ENCODE measurements at regions not wholly inside any gene's neighbourhood (a gene's known extent, or its start where the extent isn't known, plus 50 kb on each side); places are given as distances from the start of the nearest gene placed in this dataset.
A peak's percentile ranks its signal among the peaks of the same experiment; 100 is the strongest.

DNA sequence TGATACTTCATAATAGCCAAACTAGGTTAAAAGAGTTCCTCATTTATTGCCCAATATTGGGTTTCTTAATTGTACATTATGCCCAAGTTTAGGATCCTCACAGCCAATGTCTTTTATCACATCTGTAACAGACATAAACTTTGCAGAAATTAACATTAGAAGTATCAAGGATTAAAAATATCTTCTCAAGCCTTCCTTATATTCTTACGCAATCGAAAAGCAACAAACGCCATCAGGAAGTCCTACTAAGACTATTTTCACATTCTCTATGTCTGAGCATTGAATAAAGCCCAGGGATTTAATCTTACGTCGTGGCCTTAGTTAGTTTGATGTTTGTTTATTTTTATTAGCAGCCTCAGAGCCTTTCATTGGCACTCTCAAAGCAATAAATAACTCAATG lies 1660.4 kb upstream of the MIR17HG start:
- no peak overlapping the region for H3K18ac ChIP-seq (ENCODE audit: low read length)
- H2BK12ac ChIP-seq (ENCODE audit: low read length) = no peak overlapping the region
- H3K27me3 ChIP-seq (ENCODE audit: insufficient read depth, low read length) = no peaks in the 10 kb centered on the region
- H3K36me3 ChIP-seq (ENCODE audit: control insufficient read depth in 1 of 2, insufficient read depth in 2 of 2, low read length in 2 of 2) = no peaks in the 10 kb centered on the region
- H3K4me1 ChIP-seq (ENCODE audit: control insufficient read depth in 1 of 2, insufficient read depth in 2 of 2, low read length in 2 of 2) = no peaks in the 10 kb centered on the region
- H3K27ac ChIP-seq (ENCODE audit: low read depth, low read length) = no peak overlapping the region
- H2AK5ac ChIP-seq (ENCODE audit: low read length) = no peak overlapping the region
- no peak overlapping the region for H3K14ac ChIP-seq (ENCODE audit: low read length)
- H3K79me1 ChIP-seq (ENCODE audit: low read length) = no peaks in the 10 kb centered on the region
- no peak overlapping the region for H3K4ac ChIP-seq (ENCODE audit: low read depth, low read length)
- H4K8ac ChIP-seq (ENCODE audit: low read depth, low read length) = no peak overlapping the region
- H2AFZ ChIP-seq (ENCODE audit: insufficient read depth, low read length, poor library complexity) = no peak overlapping the region
- H3K23ac ChIP-seq (ENCODE audit: low read length) = no peak overlapping the region
- H3K9me3 ChIP-seq (ENCODE audit: insufficient read depth, low read depth, low read length) = no peaks in the 10 kb centered on the region
- no peak overlapping the region for H4K12ac ChIP-seq (ENCODE audit: low read depth, low read length)
- no peak overlapping the region for H3K9ac ChIP-seq (ENCODE audit: low read length)
- H2BK5ac ChIP-seq (ENCODE audit: low read depth, low read length, poor library complexity) = no peak overlapping the region
- no peak overlapping the region for H4K91ac ChIP-seq (ENCODE audit: low read depth, low read length)
- H3K4me2 ChIP-seq (ENCODE audit: low read length) = no peak overlapping the region
- H2BK120ac ChIP-seq (ENCODE audit: insufficient read depth, low read length, poor library complexity) = no peak overlapping the region
- no peaks in the 10 kb centered on the region for H3K79me2 ChIP-seq (ENCODE audit: control insufficient read depth, insufficient read depth, low read length, poor library complexity)
- no CpG with 5 or more reads among the region's 5 CpGs for WGBS (ENCODE audit: extremely low coverage, insufficient coverage, insufficient read length)
- H3K4me3 ChIP-seq (ENCODE audit: low read depth, low read length) = no peak overlapping the region
- DNase-seq = no peak

DNA sequence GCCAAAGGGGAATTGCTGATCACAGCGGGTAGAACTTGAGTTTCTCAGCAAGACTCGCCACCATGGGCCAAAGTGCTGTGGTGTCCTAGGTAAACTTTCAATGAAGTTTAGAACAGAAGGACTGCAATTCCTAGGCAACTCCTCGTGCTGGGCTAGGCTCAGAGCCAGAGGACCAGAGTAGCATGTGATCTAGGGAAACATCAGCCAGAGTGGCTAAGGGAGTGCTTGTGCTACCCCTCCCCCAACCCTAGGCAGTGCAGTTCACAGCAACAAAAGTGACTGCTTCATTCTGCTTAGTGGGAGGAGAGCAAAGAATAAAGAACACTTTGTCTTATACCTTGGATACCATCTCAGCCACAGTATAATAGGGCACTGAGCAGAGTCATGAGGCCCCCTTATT lies 1658.6 kb upstream of the MIR17HG start:
- Histone ChIP-seq H3K9ac (ENCODE audit: low read length) (no peak overlapping the region), H2BK12ac (ENCODE audit: low read length) (no peak overlapping the region), H3K27ac (ENCODE audit: low read depth, low read length) (no peak overlapping the region), H2BK5ac (ENCODE audit: low read depth, low read length, poor library complexity) (no peak overlapping the region), H3K9me3 (ENCODE audit: insufficient read depth, low read depth, low read length) (no peaks in the 10 kb centered on the region), H3K14ac (ENCODE audit: low read length) (no peak overlapping the region), H3K27me3 (ENCODE audit: insufficient read depth, low read length) (no peaks in the 10 kb centered on the region), H3K18ac (ENCODE audit: low read length) (no peak overlapping the region), H2AK5ac (ENCODE audit: low read length) (no peak overlapping the region), H3K4me3 (ENCODE audit: low read depth, low read length) (no peak overlapping the region), H2AFZ (ENCODE audit: insufficient read depth, low read length, poor library complexity) (no peak overlapping the region), H3K79me2 (ENCODE audit: control insufficient read depth, insufficient read depth, low read length, poor library complexity) (no peaks in the 10 kb centered on the region), H3K4ac (ENCODE audit: low read depth, low read length) (no peak overlapping the region), H3K4me1 (ENCODE audit: control insufficient read depth in 1 of 2, insufficient read depth in 2 of 2, low read length in 2 of 2) (no peaks in the 10 kb centered on the region), H4K91ac (ENCODE audit: low read depth, low read length) (no peak overlapping the region), H4K12ac (ENCODE audit: low read depth, low read length) (no peak overlapping the region), H2BK120ac (ENCODE audit: insufficient read depth, low read length, poor library complexity) (no peak overlapping the region), H3K4me2 (ENCODE audit: low read length) (no peak overlapping the region), H3K36me3 (ENCODE audit: control insufficient read depth in 1 of 2, insufficient read depth in 2 of 2, low read length in 2 of 2) (no peaks in the 10 kb centered on the region), H3K79me1 (ENCODE audit: low read length) (no peaks in the 10 kb centered on the region), H3K23ac (ENCODE audit: low read length) (no peak overlapping the region), H4K8ac (ENCODE audit: low read depth, low read length) (no peak overlapping the region)
- no peak for DNase-seq
- no CpG with 5 or more reads among the region's 3 CpGs for WGBS (ENCODE audit: extremely low coverage, insufficient coverage, insufficient read length)

DNA sequence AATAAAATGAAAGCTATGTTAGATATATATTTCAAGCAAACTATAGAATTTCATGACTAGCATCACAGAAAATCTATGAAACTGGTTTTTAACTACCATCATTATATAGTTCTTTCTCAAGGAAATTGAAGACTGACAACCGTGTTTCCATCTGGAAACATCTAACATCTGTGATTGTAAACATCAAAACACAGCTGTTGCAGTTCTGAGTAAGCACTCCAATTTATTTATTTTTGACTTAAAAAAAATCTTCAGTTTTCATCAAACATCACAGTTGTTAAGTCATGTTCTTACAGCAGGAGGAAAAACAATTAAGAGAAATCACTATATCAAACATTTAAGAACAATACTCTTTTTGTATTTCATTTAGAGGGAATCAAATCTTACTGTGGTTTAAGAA lies 1653.0 kb upstream of the MIR17HG start:
- no CpG with 5 or more reads among the region's 1 CpG for WGBS (ENCODE audit: extremely low coverage, insufficient coverage, insufficient read length)
- H2AFZ ChIP-seq (ENCODE audit: insufficient read depth, low read length, poor library complexity) = no peak overlapping the region
- H2BK12ac ChIP-seq (ENCODE audit: low read length) = no peak overlapping the region
- H3K4ac ChIP-seq (ENCODE audit: low read depth, low read length) = no peak overlapping the region
- DNase-seq = no peak
- H4K12ac ChIP-seq (ENCODE audit: low read depth, low read length) = no peak overlapping the region
- no peaks in the 10 kb centered on the region for H3K79me2 ChIP-seq (ENCODE audit: control insufficient read depth, insufficient read depth, low read length, poor library complexity)
- H3K23ac ChIP-seq (ENCODE audit: low read length) = no peak overlapping the region
- no peak overlapping the region for H3K4me3 ChIP-seq (ENCODE audit: low read depth, low read length)
- H3K9me3 ChIP-seq (ENCODE audit: insufficient read depth, low read depth, low read length) = no peaks in the 10 kb centered on the region
- H2AK5ac ChIP-seq (ENCODE audit: low read length) = no peak overlapping the region
- H3K14ac ChIP-seq (ENCODE audit: low read length) = no peak overlapping the region
- H4K91ac ChIP-seq (ENCODE audit: low read depth, low read length) = no peak overlapping the region
- no peak overlapping the region for H2BK120ac ChIP-seq (ENCODE audit: insufficient read depth, low read length, poor library complexity)
- H3K4me1 ChIP-seq (ENCODE audit: control insufficient read depth in 1 of 2, insufficient read depth in 2 of 2, low read length in 2 of 2) = no peaks in the 10 kb centered on the region
- no peak overlapping the region for H3K18ac ChIP-seq (ENCODE audit: low read length)
- H3K27ac ChIP-seq (ENCODE audit: low read depth, low read length) = no peak overlapping the region
- H4K8ac ChIP-seq (ENCODE audit: low read depth, low read length) = no peak overlapping the region
- H3K27me3 ChIP-seq (ENCODE audit: insufficient read depth, low read length) = no peaks in the 10 kb centered on the region
- H3K36me3 ChIP-seq (ENCODE audit: control insufficient read depth in 1 of 2, insufficient read depth in 2 of 2, low read length in 2 of 2) = no peaks in the 10 kb centered on the region
- H3K4me2 ChIP-seq (ENCODE audit: low read length) = no peak overlapping the region
- no peaks in the 10 kb centered on the region for H3K79me1 ChIP-seq (ENCODE audit: low read length)
- H3K9ac ChIP-seq (ENCODE audit: low read length) = no peak overlapping the region
- no peak overlapping the region for H2BK5ac ChIP-seq (ENCODE audit: low read depth, low read length, poor library complexity)

DNA sequence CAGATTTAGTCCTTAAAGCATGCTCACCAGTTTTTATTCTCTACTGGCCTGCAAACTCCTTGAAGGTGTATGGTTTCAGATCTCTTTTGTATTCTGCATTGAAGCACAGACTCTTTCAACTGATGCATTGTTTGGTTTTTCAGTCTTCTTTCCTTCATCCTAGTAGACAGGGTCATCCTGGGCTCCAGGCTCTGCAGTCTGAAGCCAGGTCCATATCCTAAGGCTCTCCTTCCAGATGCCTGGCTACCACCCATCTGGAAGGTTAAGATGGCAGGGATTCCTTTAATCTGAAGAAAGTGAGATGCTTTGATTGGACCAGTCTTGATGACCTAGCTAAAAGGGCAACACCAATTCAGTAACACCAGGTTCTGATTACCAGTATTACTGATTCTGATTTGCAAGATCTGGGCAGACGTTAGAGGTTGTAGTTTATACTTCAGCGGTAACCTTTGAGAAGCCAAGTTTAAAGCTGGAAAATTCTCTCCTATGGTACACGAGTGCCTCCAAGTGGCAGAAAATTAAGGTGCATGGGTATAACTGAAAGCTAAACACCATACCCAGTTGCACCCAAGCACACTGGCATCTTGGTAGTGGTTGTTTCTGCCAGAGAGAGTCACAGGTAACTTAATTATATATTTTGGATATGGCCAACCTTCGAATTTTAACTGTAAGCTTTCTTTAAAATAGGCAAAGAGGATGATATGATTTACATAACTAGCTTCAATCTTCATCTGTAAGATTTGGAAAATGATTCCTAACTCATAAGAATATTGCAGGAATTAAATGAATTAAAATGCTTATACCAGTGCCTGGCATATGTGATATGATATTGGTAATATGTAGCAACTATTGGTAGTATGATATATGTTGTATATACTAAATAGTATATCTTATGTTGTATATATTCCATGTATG lies 1651.9 kb upstream of the MIR17HG start:
- WGBS (ENCODE audit: extremely low coverage, insufficient coverage, insufficient read length) = no CpG with 5 or more reads among the region's 4 CpGs
- H2BK120ac ChIP-seq (ENCODE audit: insufficient read depth, low read length, poor library complexity) = no peak overlapping the region
- no peak overlapping the region for H3K18ac ChIP-seq (ENCODE audit: low read length)

More for the DNA sequence above, 1651.9 kb upstream of the MIR17HG start:
- no peaks in the 10 kb centered on the region for H3K79me1 ChIP-seq (ENCODE audit: low read length)
- no peak overlapping the region for H2BK5ac ChIP-seq (ENCODE audit: low read depth, low read length, poor library complexity)
- H3K79me2 ChIP-seq (ENCODE audit: control insufficient read depth, insufficient read depth, low read length, poor library complexity) = no peaks in the 10 kb centered on the region
- H4K8ac ChIP-seq (ENCODE audit: low read depth, low read length) = no peak overlapping the region
- no peak overlapping the region for H3K27ac ChIP-seq (ENCODE audit: low read depth, low read length)
- no peaks in the 10 kb centered on the region for H3K4me1 ChIP-seq (ENCODE audit: control insufficient read depth in 1 of 2, insufficient read depth in 2 of 2, low read length in 2 of 2)
- H4K12ac ChIP-seq (ENCODE audit: low read depth, low read length) = no peak overlapping the region
- H3K23ac ChIP-seq (ENCODE audit: low read length) = no peak overlapping the region
- no peaks in the 10 kb centered on the region for H3K36me3 ChIP-seq (ENCODE audit: control insufficient read depth in 1 of 2, insufficient read depth in 2 of 2, low read length in 2 of 2)
- no peak overlapping the region for H3K14ac ChIP-seq (ENCODE audit: low read length)
- DNase-seq = peak; percentile 20 to 71
- no peaks in the 10 kb centered on the region for H3K27me3 ChIP-seq (ENCODE audit: insufficient read depth, low read length)
- H3K4me3 ChIP-seq (ENCODE audit: low read depth, low read length) = no peak overlapping the region
- H2AK5ac ChIP-seq (ENCODE audit: low read length) = no peak overlapping the region
- H3K9ac ChIP-seq (ENCODE audit: low read length) = no peak overlapping the region
- no peak overlapping the region for H3K4me2 ChIP-seq (ENCODE audit: low read length)
- H4K91ac ChIP-seq (ENCODE audit: low read depth, low read length) = no peak overlapping the region
- no peak overlapping the region for H3K4ac ChIP-seq (ENCODE audit: low read depth, low read length)
- H2AFZ ChIP-seq (ENCODE audit: insufficient read depth, low read length, poor library complexity) = no peak overlapping the region
- H2BK12ac ChIP-seq (ENCODE audit: low read length) = no peak overlapping the region
- no peaks in the 10 kb centered on the region for H3K9me3 ChIP-seq (ENCODE audit: insufficient read depth, low read depth, low read length)

All from trophoblast cell (in vitro differentiated cells and primary cell).